Trophoblast cell (in vitro differentiated cells and primary cell): ENCODE measurements at regions not wholly inside any gene's neighbourhood (a gene's known extent, or its start where the extent isn't known, plus 50 kb on each side); places are given as distances from the start of the nearest gene placed in this dataset.
A peak's percentile ranks its signal among the peaks of the same experiment; 100 is the strongest.

Source experiments
- DNase-seq, 2 donors: peaks; one replicate each; pipeline ENCODE4 v3.0.0-alpha.2; 2016
- H2AFZ ChIP-seq: 2 replicates; pipeline ENCODE4 v1.6.1; 2013; ENCODE audit warnings: low read length, moderate library complexity, mild to moderate bottlenecking; ENCODE audit not compliant: insufficient read depth, poor library complexity
- H2AK5ac ChIP-seq: 2 replicates; pipeline ENCODE4 v1.6.1; 2013; ENCODE audit warnings: mild to moderate bottlenecking, low read length
- H2BK120ac ChIP-seq: 2 replicates; pipeline ENCODE4 v1.6.1; 2013; ENCODE audit warnings: low read length, mild to moderate bottlenecking, moderate library complexity; ENCODE audit not compliant: insufficient read depth, poor library complexity
- H2BK12ac ChIP-seq: 2 replicates; pipeline ENCODE4 v1.6.1; 2013; ENCODE audit warnings: mild to moderate bottlenecking, low read length, moderate library complexity
- H2BK5ac ChIP-seq: 2 replicates; pipeline ENCODE4 v1.6.1; 2013; ENCODE audit warnings: low read length, low read depth, moderate library complexity, mild to moderate bottlenecking; ENCODE audit not compliant: poor library complexity
- H3K14ac ChIP-seq: 2 replicates; pipeline ENCODE4 v1.6.1; 2013; ENCODE audit warnings: mild to moderate bottlenecking, low read length
- H3K18ac ChIP-seq: 2 replicates; pipeline ENCODE4 v1.6.1; 2013; ENCODE audit warnings: mild to moderate bottlenecking, low read length
- H3K23ac ChIP-seq: 2 replicates; pipeline ENCODE4 v1.6.1; 2013; ENCODE audit warnings: low read length
- H3K27ac ChIP-seq: 2 replicates; pipeline ENCODE4 v1.5.1; 2013; ENCODE audit warnings: low read depth, mild to moderate bottlenecking, inconsistent platforms, low read length, moderate library complexity
- H3K27me3 ChIP-seq: 2 replicates; pipeline ENCODE4 v1.6.1; 2013; ENCODE audit warnings: inconsistent platforms, mild to moderate bottlenecking, low read length, moderate library complexity; ENCODE audit not compliant: insufficient read depth
- H3K36me3 ChIP-seq, 2 experiments: 1 replicate in 1 of 2; 2 replicates in 1 of 2; pipeline ENCODE4 v1.6.1; 2013; ENCODE audit warnings: low read length in 2 of 2, mild to moderate bottlenecking in 2 of 2, moderate library complexity in 1 of 2; ENCODE audit not compliant: insufficient read depth in 2 of 2, control insufficient read depth in 1 of 2
- H3K4ac ChIP-seq: 2 replicates; pipeline ENCODE4 v1.6.1; 2013; ENCODE audit warnings: low read depth, mild to moderate bottlenecking, low read length, moderate library complexity
- H3K4me1 ChIP-seq, 2 experiments: 1 replicate in 1 of 2; 2 replicates in 1 of 2; pipeline ENCODE4 v1.6.1; 2013; ENCODE audit warnings: low read length in 2 of 2, mild to moderate bottlenecking in 2 of 2, moderate library complexity in 1 of 2; ENCODE audit not compliant: insufficient read depth in 2 of 2, control insufficient read depth in 1 of 2
- H3K4me2 ChIP-seq: 2 replicates; pipeline ENCODE4 v1.6.1; 2013; ENCODE audit warnings: inconsistent platforms, mild to moderate bottlenecking, low read length, moderate library complexity
- H3K4me3 ChIP-seq: 2 replicates; pipeline ENCODE4 v1.5.1; 2013; ENCODE audit warnings: mild to moderate bottlenecking, low read depth, low read length, inconsistent platforms
- H3K79me1 ChIP-seq: one replicate; pipeline ENCODE4 v1.6.1; 2013; ENCODE audit warnings: low read length
- H3K79me2 ChIP-seq: 2 replicates; pipeline ENCODE4 v1.6.1; 2013; ENCODE audit warnings: low read length, mild to moderate bottlenecking; ENCODE audit not compliant: control insufficient read depth, insufficient read depth, poor library complexity
- H3K9ac ChIP-seq: 2 replicates; pipeline ENCODE4 v1.6.1; 2013; ENCODE audit warnings: mild to moderate bottlenecking, low read length
- H3K9me3 ChIP-seq: 2 replicates; pipeline ENCODE4 v1.6.1; 2013; ENCODE audit warnings: low read depth, mild to moderate bottlenecking, control low read depth, inconsistent platforms, low read length; ENCODE audit not compliant: insufficient read depth
- H4K12ac ChIP-seq: 2 replicates; pipeline ENCODE4 v1.6.1; 2013; ENCODE audit warnings: low read depth, mild to moderate bottlenecking, low read length, moderate library complexity
- H4K8ac ChIP-seq: 2 replicates; pipeline ENCODE4 v1.6.1; 2013; ENCODE audit warnings: low read depth, mild to moderate bottlenecking, low read length, moderate library complexity
- H4K91ac ChIP-seq: one replicate; pipeline ENCODE4 v1.6.1; 2013; ENCODE audit warnings: low read depth, mild to moderate bottlenecking, low read length, moderate library complexity
- WGBS: extraction: QIAGEN DNeasy Blood & Tissue Kit; methylation state at CpG from one replicate; pipeline ENCODE4 v1.1.7; 2013; ENCODE audit warnings: missing lambda C conversion rate; ENCODE audit not compliant: insufficient read length, insufficient coverage; ENCODE audit errors: extremely low coverage; 5-methylcytosine and 5-hydroxymethylcytosine counted together

- WGBS = no CpG with 5 or more reads among the region's 1 CpG
- no peak for DNase-seq
Observed at GRCh38 chr6:165263-165662, 127.0 kb upstream of the DUSP22 start.

GRCh38 chr6:165906-166305 is 126.4 kb upstream of the DUSP22 start:
- no peaks in the 10 kb centered on the region for H3K36me3 ChIP-seq
- H3K27ac ChIP-seq = no peak overlapping the region
- no peak overlapping the region for H2BK12ac ChIP-seq
- no peak overlapping the region for H4K8ac ChIP-seq
- no peak overlapping the region for H3K4ac ChIP-seq
- DNase-seq = no peak
- no peaks in the 10 kb centered on the region for H3K27me3 ChIP-seq
- no peak overlapping the region for H3K18ac ChIP-seq
- H3K9me3 ChIP-seq = peaks cover 2% of the 10 kb centered on the region
- H2AK5ac ChIP-seq = no peak overlapping the region
- H4K12ac ChIP-seq = no peak overlapping the region
- H2BK120ac ChIP-seq = no peak overlapping the region
- H2BK5ac ChIP-seq = no peak overlapping the region
- no peak overlapping the region for H3K23ac ChIP-seq
- no peak overlapping the region for H4K91ac ChIP-seq
- no peak overlapping the region for H3K4me2 ChIP-seq
- H3K4me3 ChIP-seq = no peak overlapping the region
- no peaks in the 10 kb centered on the region for H3K79me1 ChIP-seq
- H2AFZ ChIP-seq = no peak overlapping the region
- no peaks in the 10 kb centered on the region for H3K4me1 ChIP-seq
- H3K79me2 ChIP-seq = no peaks in the 10 kb centered on the region
- H3K14ac ChIP-seq = no peak overlapping the region
- H3K9ac ChIP-seq = no peak overlapping the region

More at GRCh38 chr6:165263-165662, 127.0 kb upstream of the DUSP22 start:
- H4K91ac ChIP-seq = no peak overlapping the region
- no peak overlapping the region for H2BK120ac ChIP-seq
- no peak overlapping the region for H2BK12ac ChIP-seq
- H2BK5ac ChIP-seq = no peak overlapping the region
- no peak overlapping the region for H2AFZ ChIP-seq
- H4K12ac ChIP-seq = no peak overlapping the region
- no peak overlapping the region for H3K9ac ChIP-seq
- no peak overlapping the region for H3K4me2 ChIP-seq
- H3K4me1 ChIP-seq = no peaks in the 10 kb centered on the region
- H3K27ac ChIP-seq = no peak overlapping the region
- H3K36me3 ChIP-seq = no peaks in the 10 kb centered on the region
- H3K9me3 ChIP-seq = peaks cover 2% of the 10 kb centered on the region
- no peak overlapping the region for H3K23ac ChIP-seq
- no peaks in the 10 kb centered on the region for H3K27me3 ChIP-seq
- H2AK5ac ChIP-seq = no peak overlapping the region
- H3K79me1 ChIP-seq = no peaks in the 10 kb centered on the region
- H3K4me3 ChIP-seq = no peak overlapping the region
- no peak overlapping the region for H3K18ac ChIP-seq
- H3K4ac ChIP-seq = no peak overlapping the region
- no peak overlapping the region for H4K8ac ChIP-seq
- H3K79me2 ChIP-seq = no peaks in the 10 kb centered on the region
- no peak overlapping the region for H3K14ac ChIP-seq

- Histone ChIP-seq H3K4ac (no peak overlapping the region), H3K27ac (no peak overlapping the region), H2AFZ (no peak overlapping the region), H3K18ac (no peak overlapping the region), H3K4me1 (no peaks in the 10 kb centered on the region), H3K23ac (no peak overlapping the region), H3K14ac (no peak overlapping the region), H3K36me3 (no peaks in the 10 kb centered on the region), H4K8ac (no peak overlapping the region), H3K79me2 (no peaks in the 10 kb centered on the region), H3K4me3 (no peak overlapping the region), H3K4me2 (no peak overlapping the region), H2BK5ac (no peak overlapping the region), H4K91ac (no peak overlapping the region), H3K27me3 (no peaks in the 10 kb centered on the region), H2BK120ac (no peak overlapping the region), H2BK12ac (no peak overlapping the region), H3K79me1 (no peaks in the 10 kb centered on the region), H4K12ac (no peak overlapping the region), H2AK5ac (no peak overlapping the region), H3K9me3 (peaks cover 2% of the 10 kb centered on the region), H3K9ac (no peak overlapping the region)
- no CpG with 5 or more reads among the region's 3 CpGs for WGBS
- DNase-seq = peak in 1 of 2 donors; percentile 88
Observed at GRCh38 chr6:168865-169455, 123.3 kb upstream of the DUSP22 start.

GRCh38 chr6:174036-174435 is 118.3 kb upstream of the DUSP22 start:
- Histone ChIP-seq H3K4ac (no peak overlapping the region), H4K12ac (no peak overlapping the region), H4K91ac (no peak overlapping the region), H3K18ac (no peak overlapping the region), H3K4me3 (no peak overlapping the region), H3K9ac (no peak overlapping the region), H3K4me1 (no peaks in the 10 kb centered on the region), H2BK12ac (no peak overlapping the region), H3K9me3 (peaks cover 9% of the 10 kb centered on the region), H2AFZ (no peak overlapping the region), H3K14ac (no peak overlapping the region), H2AK5ac (no peak overlapping the region), H2BK5ac (no peak overlapping the region), H3K79me1 (no peaks in the 10 kb centered on the region), H3K27ac (no peak overlapping the region), H3K23ac (no peak overlapping the region), H3K36me3 (no peaks in the 10 kb centered on the region), H2BK120ac (no peak overlapping the region), H4K8ac (no peak overlapping the region), H3K27me3 (no peaks in the 10 kb centered on the region), H3K79me2 (no peaks in the 10 kb centered on the region), H3K4me2 (no peak overlapping the region)
- DNase-seq = no peak
- no CpG with 5 or more reads among the region's 1 CpG for WGBS
